ENCODE measurements at regions not wholly inside any gene's neighbourhood (a gene's known extent, or its start where the extent isn't known, plus 50 kb on each side); places are given as distances from the start of the nearest gene placed in this dataset.

DNA sequence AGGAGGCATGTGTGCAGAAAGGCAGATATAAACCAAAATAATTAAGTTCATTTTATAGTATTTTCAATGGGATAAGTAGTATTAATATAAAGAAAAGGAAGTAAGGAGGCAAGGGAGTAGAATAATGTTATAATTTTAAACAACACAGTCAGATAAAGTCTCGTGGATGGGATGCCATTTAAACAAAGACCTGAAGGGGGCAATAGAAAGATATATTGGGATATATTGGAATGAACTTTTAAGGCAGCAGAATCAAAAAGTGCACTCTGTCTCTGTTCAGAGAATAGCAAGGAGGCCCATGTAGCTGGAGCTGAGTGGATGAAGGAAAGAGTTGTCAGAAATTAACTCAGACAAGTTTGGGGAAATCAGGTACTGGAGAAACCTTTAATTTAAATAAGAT lies 158.7 kb downstream of the CGGBP1 start:
- no peak for TF ChIP-seq POLR2A (IDR thresholded peaks at IDR 0.05; ENCODE audit: low read depth, low read length)
- no peak for TF ChIP-seq TAF1 (IDR thresholded peaks at IDR 0.05; ENCODE audit: borderline replicate concordance, low read depth, low read length)
- no peak for TF ChIP-seq POLR2AphosphoS5 (IDR thresholded peaks at IDR 0.05; ENCODE audit: low read depth, low read length)
